ENCODE measurements at regions not wholly inside any gene's neighbourhood (a gene's known extent, or its start where the extent isn't known, plus 50 kb on each side); places are given as distances from the start of the nearest gene placed in this dataset.

DNA sequence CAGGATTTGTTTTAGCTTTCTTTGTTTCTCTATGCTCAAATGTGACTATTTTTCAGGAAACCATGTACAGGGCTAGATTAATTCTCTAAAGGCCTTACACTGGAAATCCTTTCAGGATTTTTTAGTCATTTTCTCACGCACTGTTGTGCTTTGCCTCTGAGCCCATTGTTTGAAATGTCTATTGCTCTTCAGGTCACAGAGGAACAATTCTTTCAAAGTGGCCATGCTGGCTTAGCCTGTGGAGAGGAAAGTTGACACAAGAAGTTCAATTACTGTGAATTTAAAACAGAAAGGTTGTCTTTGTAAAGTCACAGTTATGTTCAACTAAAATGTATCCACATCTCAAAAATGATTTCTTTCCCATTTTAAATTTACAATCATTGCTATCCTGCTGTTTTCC, 1071.7 kb upstream of the POT1 start:
- intact Hi-C loops (cut with DNase I): no loop called here
- TF ChIP-seq, protein P1, sequence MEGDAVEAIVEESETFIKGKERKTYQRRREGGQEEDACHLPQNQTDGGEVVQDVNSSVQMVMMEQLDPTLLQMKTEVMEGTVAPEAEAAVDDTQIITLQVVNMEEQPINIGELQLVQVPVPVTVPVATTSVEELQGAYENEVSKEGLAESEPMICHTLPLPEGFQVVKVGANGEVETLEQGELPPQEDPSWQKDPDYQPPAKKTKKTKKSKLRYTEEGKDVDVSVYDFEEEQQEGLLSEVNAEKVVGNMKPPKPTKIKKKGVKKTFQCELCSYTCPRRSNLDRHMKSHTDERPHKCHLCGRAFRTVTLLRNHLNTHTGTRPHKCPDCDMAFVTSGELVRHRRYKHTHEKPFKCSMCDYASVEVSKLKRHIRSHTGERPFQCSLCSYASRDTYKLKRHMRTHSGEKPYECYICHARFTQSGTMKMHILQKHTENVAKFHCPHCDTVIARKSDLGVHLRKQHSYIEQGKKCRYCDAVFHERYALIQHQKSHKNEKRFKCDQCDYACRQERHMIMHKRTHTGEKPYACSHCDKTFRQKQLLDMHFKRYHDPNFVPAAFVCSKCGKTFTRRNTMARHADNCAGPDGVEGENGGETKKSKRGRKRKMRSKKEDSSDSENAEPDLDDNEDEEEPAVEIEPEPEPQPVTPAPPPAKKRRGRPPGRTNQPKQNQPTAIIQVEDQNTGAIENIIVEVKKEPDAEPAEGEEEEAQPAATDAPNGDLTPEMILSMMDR (IDR thresholded peaks at IDR 0.05): no peak
- DNase-seq: no peak
- 3 to 9% methylated on average over 1 of the region's 1 CpG for WGBS, 2 donors
- Histone ChIP-seq H3K27ac (no peak overlapping the region), H3K27me3 (no peaks in the 10 kb centered on the region), H3K4me1 (no peaks in the 10 kb centered on the region), H3K9me3 (no peaks in the 10 kb centered on the region), H3K36me3 (no peaks in the 10 kb centered on the region), H3K4me3 (replicated peaks in 1 of 3) (no peak overlapping the region)

DNA sequence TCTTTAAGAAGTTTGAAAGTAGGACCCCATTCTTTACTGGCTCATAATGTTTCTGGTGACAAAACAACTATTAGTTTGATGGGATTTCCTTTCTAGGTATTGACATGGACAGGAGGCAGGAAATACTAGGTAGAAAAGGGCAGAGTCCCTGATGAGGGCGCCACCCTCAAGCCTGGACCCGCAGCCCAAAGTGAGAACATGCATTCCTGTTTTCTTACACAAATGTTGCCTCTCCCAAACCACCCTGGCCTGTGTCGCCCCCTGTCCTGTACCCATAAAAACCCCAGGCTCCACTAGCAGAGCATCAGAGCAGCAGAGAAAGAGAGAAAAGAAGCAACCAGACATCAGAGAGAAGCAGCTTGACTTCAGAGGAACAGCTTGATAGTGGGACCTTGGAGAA, 1055.2 kb upstream of the POT1 start:
- no peaks in the 10 kb centered on the region for H3K36me3 ChIP-seq
- TF ChIP-seq, protein P1 (IDR thresholded peaks at IDR 0.05): no peak
- TF ChIP-seq POLR2A (IDR thresholded peaks at IDR 0.05): no peak
- H3K27me3 ChIP-seq: no peaks in the 10 kb centered on the region
- H3K9me3 ChIP-seq: no peaks in the 10 kb centered on the region
- no peak overlapping the region for H3K4me3 ChIP-seq (replicated peaks in 1 of 3)
- intact Hi-C loops (cut with DNase I): no loop called here
- WGBS, 2 donors: 88 to 91% methylated on average over 3 of the region's 3 CpGs
- H3K27ac ChIP-seq: no peak overlapping the region
- H3K4me1 ChIP-seq: no peaks in the 10 kb centered on the region
- DNase-seq: no peak

DNA sequence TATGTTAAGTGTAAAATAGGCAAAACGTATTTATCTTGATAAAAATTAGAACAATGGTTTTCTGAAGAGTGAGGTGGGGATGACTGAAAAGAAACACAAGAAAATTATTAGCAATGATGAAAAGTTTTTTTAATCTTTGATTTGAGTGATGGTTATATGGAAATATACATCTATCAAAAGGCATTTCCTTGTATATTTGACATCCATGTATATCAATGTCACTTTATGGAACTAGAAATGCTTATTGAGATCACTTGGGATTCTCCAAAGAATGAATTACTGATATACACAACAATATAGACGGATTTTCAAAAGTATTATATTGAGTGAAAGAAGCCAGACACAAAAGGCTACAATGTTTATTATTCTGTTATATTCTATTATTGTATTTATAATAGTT, 1042.0 kb upstream of the POT1 start:
- intact Hi-C loops (cut with DNase I): no loop called here
- TF ChIP-seq POLR2A (IDR thresholded peaks at IDR 0.05): no peak
- TF ChIP-seq, protein P1 (IDR thresholded peaks at IDR 0.05): no peak
- Histone ChIP-seq H3K4me1 (no peaks in the 10 kb centered on the region), H3K4me3 (replicated peaks in 1 of 3) (no peak overlapping the region), H3K27me3 (no peaks in the 10 kb centered on the region), H3K27ac (no peak overlapping the region), H3K9me3 (no peaks in the 10 kb centered on the region), H3K36me3 (no peaks in the 10 kb centered on the region)
- 77 to 82% methylated on average over 2 of the region's 2 CpGs for WGBS, 2 donors
- DNase-seq: no peak

DNA sequence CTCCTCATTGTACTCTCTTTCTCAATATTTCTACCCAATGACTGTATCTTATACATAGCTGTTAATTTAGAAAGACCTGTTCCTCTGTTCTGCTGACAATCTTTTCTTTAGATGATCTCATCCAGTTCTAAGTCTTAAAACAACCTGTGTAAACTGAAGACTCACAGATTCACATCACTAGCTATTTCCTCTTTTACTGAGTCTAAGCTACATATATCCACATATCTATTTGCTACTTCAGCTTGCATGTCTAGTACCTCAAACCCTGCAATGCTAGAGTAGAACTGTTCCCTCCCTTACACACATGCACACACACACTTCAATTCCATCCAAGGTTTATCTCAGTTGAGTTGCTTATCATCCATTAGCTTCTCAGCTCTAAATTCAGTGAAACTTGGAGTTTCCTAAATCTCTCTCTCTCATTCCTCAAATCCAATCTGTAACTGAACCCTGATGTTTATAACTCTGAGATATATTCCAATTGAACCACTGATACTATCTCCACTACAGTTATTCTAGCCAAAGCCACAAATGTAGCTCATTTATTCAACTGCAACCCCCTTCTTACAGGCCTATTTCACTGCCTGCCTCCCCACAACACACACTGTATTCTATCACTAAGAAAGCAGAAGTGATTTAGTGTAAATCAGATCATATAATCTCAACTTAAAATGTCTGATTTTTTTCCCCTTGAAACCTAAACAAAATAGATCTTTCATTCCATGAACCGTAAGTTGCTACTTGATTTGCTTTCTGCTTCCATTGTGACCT, 1036.8 kb upstream of the POT1 start:
- TF ChIP-seq POLR2A (IDR thresholded peaks at IDR 0.05): no peak
- TF ChIP-seq, protein P1 (IDR thresholded peaks at IDR 0.05): no peak
- Histone ChIP-seq H3K4me3 (replicated peaks in 1 of 3) (no peak overlapping the region), H3K27me3 (no peaks in the 10 kb centered on the region), H3K27ac (no peak overlapping the region), H3K36me3 (no peaks in the 10 kb centered on the region), H3K4me1 (no peaks in the 10 kb centered on the region), H3K9me3 (no peaks in the 10 kb centered on the region)
- intact Hi-C loops (cut with DNase I): no loop called here
- no peak for DNase-seq
- WGBS, 2 donors: 83 to 87% methylated on average over 1 of the region's 1 CpG

DNA sequence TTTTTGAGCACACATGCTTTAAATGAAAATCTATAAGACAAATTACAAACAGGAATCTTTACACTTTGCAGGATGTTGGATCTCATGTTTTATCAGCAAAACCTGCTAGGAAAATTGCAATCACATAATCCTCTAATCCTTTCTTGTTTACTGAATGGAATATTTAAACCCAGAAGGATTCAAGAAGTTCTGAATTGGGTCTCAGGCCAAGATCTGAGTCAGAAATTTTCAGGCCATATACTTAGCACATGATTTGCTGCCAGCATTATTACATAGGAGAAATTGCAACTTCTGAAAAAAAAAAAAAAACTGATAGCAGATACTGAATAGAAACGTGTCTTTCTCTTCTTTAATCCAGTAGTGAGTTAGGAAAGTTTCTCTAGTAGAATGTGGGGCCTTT, 1005.3 kb upstream of the POT1 start:
- H3K9me3 ChIP-seq: no peaks in the 10 kb centered on the region
- 25 to 33% methylated on average over 1 of the region's 1 CpG for WGBS, 2 donors
- intact Hi-C loops (cut with DNase I): no loop called here
- H3K27me3 ChIP-seq: no peaks in the 10 kb centered on the region
- H3K4me3 ChIP-seq (replicated peaks in 1 of 3): no peak overlapping the region
- no peaks in the 10 kb centered on the region for H3K36me3 ChIP-seq
- H3K4me1 ChIP-seq: no peaks in the 10 kb centered on the region
- DNase-seq: no peak
- no peak overlapping the region for H3K27ac ChIP-seq
- TF ChIP-seq POLR2A (IDR thresholded peaks at IDR 0.05): no peak
- TF ChIP-seq, protein P1 (IDR thresholded peaks at IDR 0.05): no peak

All from thyroid gland (tissue), 4 donors.